NCI-H2107 treated with DMSO at 0.1 percent for 48 hours (cell line): ENCODE measurements at regions not wholly inside any gene's neighbourhood (a gene's known extent, or its start where the extent isn't known, plus 50 kb on each side); places are given as distances from the start of the nearest gene placed in this dataset.

Experiments
- DNase-seq: peaks from one replicate; lab custom pipeline; 2025; ENCODE audit not compliant: unreplicated experiment; lab: John Stamatoyannopoulos, UW

DNA sequence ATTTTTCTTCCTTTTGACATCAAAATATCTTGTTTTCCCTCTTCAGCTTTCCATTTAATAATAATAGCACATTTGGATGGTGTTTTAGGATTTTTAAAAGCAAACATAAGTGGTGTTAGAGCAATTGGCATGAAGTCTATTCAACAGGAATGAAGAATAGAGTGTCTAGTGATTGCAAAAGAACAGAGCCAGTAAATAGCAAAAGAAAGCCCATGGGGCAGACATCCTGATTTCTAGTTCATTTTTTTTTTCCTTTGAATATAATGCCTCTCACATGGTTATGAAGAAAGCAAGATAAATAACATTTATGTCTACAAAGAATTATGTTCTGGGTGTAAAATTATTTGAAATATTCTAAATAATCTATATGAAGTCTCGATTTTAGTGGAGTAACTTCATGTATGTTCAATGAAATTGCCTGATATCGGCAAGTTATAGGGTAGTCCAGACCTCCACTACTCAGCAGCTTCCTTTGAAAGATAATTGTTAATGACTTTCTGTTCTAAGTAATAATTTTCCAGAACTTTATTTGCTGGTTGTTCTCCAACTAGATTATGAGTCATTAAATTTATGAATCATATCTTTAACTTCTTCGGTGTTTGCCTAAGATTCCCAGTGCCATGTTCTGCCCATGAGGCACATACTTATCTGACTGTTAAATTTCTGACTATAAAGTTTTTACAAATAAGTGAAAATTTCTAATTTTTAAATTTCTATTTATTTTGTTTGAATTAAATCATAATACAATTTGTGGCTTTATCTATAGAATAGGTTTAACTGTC, 587.9 kb downstream of the TLL1 start:
- DNase-seq, result no peak

DNA sequence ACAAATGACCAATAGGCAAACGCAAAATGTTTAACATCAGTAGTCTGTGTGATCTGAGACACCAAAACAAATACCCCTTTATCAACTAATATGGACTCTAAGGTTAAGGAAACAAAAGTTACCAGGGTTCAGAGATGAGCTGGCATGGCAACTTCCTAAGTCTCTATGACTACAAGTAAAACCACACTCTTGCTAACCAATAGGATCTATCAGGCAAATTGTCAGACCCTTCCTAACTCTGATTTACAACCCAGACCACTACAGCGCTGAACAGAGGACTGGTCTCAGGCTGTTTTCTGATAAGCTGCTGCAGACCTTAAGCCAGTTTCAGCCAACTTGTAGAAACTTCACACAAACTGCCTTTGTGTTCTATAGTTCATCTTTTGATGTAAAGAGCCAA, 608.0 kb downstream of the TLL1 start:
- no peak for DNase-seq

DNA sequence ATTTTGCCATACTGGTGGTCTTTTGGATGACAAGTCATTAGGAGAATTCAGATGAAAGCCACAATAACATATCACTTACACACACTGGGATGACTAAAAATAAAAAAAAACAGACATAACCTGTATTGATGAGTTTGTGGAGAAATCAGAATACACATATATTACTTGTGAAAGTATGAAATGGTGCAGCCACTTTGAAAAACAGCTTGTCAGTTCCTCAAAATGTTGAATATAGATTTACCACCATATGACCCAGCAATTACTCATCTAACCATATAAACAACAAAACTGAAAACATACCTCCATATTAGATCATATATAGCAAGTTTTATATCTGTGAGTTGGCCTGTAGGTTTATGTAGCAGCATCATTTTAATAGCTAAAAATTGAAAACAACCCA, 608.7 kb downstream of the TLL1 start:
- no peak for DNase-seq

DNA sequence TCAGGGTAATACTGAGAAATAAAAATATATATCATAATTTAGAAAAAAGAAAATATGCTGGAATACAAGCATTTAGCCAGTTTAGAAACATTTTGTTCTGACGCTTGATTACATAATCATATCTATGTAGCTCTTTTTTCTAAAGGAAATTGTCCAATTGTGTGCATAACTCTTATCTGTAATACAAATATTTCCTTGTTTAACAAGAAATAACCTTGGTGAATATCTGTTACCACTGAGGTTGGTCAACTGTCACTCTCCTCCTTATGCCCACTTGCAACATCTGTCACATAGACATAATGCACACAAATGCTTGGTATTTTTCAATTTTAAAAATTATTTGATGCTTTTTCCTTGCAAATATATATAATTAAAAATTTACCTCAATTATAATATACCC, 609.7 kb downstream of the TLL1 start:
- DNase-seq, result no peak

DNA sequence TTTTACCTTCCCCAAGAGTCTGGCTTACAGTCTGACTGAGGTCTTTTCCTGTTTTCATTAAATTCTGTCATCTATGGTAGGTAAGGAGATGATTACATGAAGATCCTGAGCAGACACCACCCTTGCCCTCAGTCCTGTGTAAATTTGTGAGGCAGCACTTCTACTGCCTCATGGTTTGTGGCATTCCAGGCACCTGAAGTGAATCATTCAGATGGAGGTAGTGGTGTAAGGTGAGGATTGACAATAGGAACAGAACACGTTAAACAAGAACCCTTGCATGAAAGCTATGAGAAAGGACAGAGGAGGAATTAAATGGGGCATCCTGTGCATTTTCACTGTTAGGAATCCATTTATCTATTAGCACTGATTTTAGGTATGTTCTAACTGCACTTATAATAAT, 618.6 kb downstream of the TLL1 start:
- no peak for DNase-seq

DNA sequence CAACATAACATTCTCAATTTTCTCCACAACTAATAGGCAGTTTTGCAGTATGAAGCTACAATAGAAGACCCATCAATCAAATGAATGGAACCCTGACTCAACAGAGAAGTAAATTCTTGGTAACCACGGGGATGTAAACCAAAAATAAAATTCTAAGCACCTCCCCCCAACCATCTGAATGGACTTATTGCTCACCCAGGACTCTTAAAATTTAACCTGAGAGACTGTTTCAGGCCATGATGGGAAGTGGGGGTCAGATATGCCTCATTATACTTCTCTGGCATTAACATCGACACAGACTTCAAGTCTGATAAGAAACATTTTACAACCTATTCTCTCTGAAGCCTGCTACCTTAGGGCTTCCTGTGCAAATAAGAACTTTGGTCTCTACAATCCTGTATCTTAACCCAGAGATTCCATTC, 620.9 kb downstream of the TLL1 start:
- no peak for DNase-seq

DNA sequence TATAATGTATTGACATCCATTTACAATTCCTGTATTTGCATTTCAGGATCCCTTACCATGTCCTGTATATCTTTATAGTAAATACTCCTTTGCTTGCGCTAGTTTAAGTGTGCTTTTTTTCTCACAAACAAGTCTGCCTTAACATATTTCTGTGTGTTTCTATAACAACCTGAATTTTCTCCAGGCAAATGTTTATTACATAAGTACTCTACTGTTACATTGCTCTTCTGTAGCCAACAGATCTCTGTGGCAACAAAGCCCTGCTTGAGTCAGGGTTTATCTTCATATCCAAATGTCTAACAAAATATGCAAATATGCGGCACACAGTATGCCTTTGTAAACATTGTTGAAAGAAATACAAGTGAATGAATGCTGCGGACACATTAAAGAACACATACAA, 625.5 kb downstream of the TLL1 start:
- no peak for DNase-seq

DNA sequence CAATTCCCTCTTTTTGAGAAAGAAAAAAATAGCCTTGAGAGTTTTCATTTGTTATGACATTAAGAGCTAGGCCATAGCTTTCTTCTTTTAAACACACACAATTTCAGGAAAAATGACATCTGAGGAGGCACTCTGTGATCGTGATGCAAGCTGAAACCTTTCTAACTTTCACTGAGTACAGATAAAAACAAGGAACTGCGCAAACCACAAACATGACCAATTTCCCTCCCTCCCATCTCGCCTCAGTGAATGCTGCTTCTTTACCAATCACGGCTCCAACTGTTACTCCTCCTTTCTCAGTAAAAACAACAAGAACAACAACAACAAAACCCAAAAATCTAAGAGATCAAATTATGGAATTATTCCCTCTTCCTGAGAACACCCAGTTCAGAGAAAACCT, 626.8 kb downstream of the TLL1 start:
- DNase-seq, result no peak

DNA sequence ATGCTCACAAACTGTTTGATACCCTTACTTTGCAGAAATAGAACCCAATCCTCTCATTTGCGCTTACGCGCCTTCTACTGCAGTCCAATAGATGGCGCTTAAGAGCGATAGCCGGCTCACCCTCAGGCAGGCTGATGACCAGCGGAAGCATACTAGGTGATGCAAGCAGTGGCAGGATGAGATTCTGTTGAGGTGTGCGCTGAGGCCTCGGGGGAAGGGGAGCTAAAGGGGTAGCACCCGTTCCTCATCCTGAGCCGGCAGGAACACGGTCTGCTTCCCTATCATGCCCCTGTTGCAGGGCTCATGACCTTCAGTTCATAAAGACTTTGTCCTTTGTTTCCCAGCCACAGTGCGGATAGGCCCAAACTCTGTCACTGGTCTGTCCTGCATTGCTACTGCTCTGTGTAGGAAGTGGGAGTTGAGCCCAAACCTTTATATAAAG, 628.9 kb downstream of the TLL1 start:
- no peak for DNase-seq

DNA sequence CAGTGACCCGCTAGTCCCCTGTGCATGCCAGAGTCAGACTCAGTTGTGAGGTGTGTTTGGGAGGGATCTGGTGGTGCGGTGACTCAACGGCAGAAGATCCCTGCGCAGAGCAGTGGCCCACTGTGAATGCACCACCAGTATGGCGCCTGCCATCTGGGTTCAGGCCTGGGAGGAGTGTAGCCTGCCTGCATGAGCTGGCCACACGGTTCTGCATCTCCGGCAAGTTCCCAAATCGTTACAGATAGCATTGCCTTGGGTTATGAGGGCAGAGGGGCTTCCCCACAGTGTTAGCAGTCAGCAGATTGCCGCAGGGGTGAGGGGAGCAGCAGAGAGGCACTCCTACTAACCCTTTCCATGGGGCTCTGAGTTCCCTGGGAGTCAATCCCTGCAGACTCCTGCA, 629.6 kb downstream of the TLL1 start:
- DNase-seq, result no peak

DNA sequence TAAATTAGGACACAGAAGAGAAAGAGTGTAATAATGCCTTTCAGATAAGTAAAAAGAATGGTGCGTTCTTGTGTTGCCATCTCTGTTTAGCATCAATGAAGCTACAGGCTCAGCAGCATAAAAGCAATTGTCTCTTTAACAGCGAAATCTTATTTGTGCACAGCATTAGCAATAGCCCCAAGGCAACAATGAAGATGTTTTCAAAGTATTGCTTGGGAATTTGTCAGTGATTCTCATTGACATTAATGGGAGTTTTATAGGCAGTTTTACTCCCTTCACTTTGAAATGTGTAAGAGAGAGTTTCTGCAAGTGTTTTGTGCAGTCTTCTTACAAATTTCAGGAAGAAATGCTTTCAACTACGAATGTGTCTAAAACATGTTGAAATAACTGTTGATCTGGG, 633.0 kb downstream of the TLL1 start:
- no peak for DNase-seq

DNA sequence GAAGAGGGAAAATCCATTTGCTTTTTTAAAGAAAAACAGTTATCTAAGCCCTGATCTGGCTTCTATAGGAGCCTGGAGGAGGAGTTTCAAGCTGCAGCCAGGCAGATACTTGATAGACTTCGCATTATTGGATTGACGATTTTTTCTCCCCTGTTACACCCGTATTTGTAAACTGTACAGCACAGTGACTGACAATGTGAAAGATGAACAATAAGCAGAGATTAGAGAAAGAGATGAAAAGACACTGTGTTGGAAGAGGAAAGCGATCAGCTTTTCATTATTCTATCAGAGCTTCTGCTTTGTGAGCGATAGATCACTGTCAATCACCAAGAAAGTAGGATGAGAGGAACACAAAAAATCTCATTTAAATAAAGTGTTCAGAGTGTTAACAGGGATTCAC, 639.2 kb downstream of the TLL1 start:
- DNase-seq, result no peak

DNA sequence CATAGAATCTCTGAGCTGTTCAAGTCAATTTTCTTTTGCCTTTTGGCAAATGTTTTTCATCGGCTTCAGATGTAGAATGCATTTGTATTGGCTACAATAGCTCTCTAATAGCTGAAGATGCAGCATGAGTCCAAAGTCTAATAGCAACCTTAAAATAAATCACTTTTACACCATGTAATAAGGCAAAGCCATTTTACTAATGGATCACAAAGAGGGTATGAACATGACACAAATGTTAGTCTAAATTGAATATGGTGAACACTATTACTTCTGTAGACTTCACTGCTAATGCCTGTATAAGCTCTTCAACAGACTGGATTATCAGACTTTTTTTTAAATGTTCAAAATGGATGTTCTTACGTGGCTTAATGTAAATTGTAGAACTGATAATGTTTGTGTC, 645.3 kb downstream of the TLL1 start:
- DNase-seq, result no peak

DNA sequence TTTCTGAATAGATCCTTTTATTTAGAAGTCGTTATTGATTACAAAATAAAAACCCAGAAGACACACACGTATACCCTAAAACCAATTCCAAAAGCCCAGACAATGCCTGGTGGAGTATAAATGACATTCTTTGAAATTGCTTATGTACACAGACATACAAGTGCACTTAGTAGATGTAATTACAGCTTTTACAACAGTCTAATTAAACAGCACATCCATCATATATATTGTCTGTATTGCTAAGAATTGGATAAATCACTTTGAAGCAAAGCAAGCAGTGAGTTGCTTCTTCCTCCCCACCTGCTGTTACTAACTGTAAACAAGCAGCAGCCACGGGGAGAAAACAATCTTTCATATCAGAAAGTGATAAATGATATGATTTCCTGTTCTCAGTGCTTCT, 645.7 kb downstream of the TLL1 start:
- DNase-seq, result no peak

DNA sequence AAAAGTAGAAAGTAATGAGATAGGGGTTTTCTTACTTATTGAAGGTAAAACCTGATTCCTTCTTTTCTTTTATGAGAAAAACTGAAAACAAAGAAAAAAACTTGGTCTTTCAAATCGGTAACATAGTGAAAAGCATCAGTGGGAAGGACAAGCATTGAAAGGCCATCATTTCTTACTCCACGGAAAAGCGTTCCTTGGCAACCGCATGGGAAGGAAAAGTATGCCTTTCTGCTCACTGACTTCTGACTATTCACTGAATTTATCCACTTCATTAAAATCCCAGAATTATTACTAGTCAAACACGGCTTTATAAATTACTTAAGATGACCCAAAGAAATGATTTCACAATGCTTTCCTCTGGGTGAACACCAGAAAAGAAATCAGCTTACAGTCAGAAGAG, 646.7 kb downstream of the TLL1 start:
- no peak for DNase-seq

DNA sequence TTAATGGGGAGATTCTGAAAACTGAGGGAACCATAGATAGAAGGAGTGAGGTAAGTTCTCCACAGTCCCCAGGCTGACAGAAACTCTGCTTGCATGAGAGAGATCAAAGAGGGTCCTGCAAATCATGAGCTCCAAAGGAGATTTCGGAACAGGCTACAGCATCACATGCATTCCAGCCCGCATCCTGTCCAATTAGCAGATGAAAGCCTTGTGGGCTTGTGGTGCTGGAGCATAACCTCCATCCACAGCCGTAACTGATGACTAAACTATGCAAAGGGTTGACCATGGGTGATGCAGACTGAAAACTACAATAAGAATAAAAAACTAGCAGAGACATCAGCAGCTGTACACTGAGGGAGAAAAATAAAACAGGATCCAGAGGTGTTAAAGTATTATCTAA, 654.5 kb downstream of the TLL1 start:
- no peak for DNase-seq

DNA sequence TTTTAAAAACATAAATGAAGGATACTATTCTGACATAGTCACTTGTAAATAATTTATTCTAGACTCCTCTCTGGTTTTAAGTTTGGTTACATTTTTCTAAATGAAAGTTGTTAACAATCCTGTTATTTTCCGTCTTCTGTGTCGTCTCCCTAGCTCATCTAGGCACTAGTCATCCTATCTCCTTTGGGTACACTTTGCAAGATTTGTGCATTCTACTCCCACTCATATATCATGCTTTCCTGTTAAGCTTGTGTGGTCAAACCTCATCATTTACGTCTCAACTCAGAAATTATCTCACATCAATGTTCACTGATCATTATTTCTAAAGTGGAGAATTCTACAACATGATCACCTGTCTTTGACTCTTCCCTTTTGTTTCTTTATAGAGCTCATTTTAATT, 658.7 kb downstream of the TLL1 start:
- no peak for DNase-seq

DNA sequence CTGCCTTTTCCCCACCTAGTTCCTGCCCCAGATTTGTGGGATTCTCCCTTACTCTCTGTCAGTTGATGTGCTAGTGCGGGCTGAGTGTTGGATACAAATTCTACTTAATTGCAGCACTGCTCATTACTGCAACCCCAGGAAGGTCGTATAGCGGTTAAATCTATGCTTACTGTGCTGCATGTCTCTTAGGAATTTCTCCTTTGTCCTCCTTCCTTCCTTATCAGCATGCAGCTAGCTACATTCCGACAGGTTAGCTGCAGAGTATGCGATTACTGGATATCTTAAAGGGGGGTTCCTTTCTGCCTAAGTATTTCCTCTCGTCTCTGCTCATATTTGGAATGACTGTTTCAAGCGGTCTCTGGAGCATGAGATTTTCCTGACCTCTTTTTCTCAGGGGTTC, 662.8 kb downstream of the TLL1 start:
- no peak for DNase-seq

DNA sequence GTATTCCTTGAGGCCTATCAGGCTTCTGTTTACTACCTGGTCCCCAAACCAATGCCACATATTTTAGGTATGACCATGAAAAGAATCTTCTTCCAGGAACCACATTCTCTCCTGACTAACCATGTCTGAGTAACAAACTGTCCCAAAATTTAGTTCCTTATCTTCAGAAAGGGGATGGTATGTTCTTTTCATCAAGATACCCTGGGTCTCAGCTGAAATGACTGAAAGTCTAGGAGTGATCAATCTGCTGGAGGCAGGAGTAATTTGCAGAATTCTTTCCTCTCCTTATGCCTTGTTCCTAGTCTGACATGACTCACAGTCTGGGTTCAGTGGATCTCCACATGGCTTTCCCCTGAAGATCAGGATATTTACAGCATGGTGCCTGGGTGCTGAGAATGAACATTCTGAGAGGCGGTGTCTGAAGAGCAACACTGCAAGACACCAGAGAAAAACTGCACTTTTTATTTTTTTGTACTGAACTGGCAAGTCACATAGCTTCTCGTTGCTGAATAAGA, 665.5 kb downstream of the TLL1 start:
- no peak for DNase-seq

DNA sequence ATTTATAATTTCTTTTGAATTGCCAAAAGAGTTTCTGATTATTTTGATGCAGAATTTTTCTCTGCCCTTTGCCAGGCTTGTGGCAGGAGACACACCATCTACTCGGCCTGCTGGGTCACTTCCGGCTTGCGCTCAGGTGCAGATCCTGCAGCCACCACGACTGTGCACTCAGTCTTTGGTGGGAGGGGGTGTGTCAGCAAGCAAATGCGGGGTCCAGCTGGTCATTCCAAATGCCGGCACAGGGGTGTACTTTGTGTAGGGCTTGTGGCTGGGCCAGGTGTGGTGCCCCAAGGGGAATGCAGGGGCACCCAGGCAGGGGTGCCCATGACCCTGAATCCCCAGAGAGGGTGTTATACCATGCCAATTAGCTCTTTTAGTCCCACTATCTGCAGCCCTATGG, 673.0 kb downstream of the TLL1 start:
- no peak for DNase-seq

DNA sequence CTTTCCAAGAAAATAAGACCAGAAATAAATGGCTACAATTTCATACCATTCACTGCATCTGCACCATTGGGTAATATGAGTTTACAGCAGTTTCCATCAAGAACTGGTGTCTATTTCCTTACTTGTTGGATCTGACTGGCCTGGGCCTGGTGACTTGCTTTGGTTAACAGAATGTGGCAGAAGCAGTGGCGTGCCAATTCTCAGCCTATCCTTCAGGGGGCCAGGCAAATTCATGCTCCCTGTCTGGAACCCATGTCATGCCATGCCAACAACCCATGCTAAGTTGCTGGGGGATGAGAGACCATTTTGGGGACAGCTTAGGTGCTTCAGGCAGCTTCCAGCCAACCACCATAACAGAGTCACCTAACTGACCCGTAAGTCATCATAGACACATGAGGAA, 656.7 kb downstream of the SPOCK3 start:
- DNase-seq, result no peak

DNA sequence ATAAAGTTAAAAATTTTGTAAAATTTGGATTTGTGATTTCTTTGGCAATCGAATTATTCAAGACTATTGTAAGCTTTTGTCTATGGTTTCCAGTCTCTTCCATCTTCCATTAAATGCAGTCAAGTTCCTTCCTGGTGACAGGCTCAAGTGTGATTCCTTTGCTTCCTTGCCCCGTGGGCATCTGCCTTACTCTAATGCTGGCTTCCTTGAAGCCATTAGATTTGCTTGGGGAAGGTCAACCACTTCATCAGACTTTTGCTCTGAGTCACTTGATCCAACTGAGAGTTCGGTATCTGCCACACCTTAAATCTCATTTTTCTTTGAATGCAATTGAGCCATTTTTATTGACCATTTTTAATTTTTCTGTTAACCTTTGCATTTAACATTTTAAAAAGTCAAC, 648.8 kb downstream of the SPOCK3 start:
- DNase-seq, result no peak

DNA sequence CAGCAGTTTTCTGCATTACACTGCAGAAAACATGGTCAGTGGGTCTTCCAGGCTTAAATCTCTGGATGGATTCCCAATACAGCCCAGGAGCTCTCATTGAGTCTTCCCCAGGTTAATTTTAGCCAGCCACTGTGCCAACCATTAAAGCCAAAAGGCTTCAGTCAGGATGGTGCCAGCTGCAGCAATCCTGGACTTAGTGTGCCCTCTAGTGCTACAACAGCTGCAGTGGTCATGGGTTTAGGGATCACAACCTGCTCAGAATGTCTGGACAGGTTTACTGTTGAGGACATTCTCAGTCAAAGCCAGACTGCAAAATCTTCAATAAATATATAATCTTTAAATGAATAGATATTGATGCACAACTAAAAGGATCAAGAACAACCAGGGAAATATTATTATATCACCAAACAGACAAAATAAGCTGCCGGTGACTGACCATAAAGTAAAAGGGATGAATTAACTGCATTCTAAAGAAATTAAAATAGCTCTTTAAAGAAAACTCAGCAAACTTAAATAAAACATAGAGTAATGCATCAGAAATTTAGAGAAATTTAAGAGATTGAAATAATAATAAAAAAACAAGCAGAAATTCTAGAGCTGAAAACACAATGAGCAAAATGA, 639.9 kb downstream of the SPOCK3 start:
- DNase-seq, result no peak
